ENCODE measurements at regions not wholly inside any gene's neighbourhood (a gene's known extent, or its start where the extent isn't known, plus 50 kb on each side); places are given as distances from the start of the nearest gene placed in this dataset.

- Histone ChIP-seq H3K36me3 (ENCODE audit: control insufficient read depth in 2 of 2, insufficient read depth in 1 of 2, low read length in 2 of 2) (no peaks in the 10 kb centered on the region), H3K4me3 (ENCODE audit: low read depth, low read length) (no peak overlapping the region), H3K9me3 (ENCODE audit: control insufficient read depth, insufficient read depth, low read depth, low read length) (no peaks in the 10 kb centered on the region), H3K4me1 (ENCODE audit: control insufficient read depth, insufficient read depth, low read length) (no peaks in the 10 kb centered on the region), H3K27ac (ENCODE audit: extremely low read depth, low read depth, low read length) (no peak overlapping the region)
- no peak for TF ChIP-seq ZNF148 (tag by site-specific recombination; IDR thresholded peaks at IDR 0.05; ENCODE audit: borderline replicate concordance)
- peak; percentile 96 for TF ChIP-seq ZNF366 (tag by site-specific recombination; conservative IDR thresholded peaks at IDR 0.05)
- TF ChIP-seq ZBTB17 (tag by site-specific recombination; IDR thresholded peaks at IDR 0.05): peak; percentile 64
- ChIA-PET POLR2A (no interaction called here), CTCF (no interaction called here)
Measured at GRCh38 chr10:117780411-117780810, 237.9 kb downstream of the EMX2 start.

DNA sequence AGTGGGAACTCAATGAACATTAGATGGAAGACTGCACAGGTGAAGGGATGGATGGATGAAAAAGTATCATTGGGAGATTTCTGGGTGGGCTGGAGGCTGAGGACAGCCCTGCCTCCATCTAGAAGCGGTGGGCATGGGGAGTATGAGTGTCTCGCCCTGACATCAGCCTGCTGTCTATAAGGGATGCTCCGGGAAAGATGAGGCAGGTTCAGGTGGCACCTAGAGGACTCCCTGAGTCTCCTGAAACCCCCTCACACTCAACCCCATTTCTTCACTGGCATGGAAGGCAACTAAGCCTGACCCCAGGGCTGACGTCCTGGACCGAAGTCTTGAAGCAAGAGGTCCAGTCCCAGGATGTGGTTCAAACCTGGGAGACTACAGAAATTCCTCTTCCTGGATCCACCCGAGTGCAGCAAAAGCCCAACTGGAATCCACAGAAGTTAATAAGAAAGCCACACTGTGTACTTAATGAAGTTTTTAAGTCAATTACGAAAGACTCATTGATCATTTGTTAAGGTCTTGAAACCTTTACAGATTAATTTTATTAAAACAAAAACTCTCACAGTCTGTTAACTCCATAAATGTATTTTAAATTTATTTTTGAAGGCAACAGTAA lies 238.8 kb downstream of the EMX2 start:
- Histone ChIP-seq H3K36me3 (ENCODE audit: control insufficient read depth in 2 of 2, insufficient read depth in 1 of 2, low read length in 2 of 2) (no peaks in the 10 kb centered on the region), H3K4me1 (ENCODE audit: control insufficient read depth, insufficient read depth, low read length) (no peaks in the 10 kb centered on the region), H3K9me3 (ENCODE audit: control insufficient read depth, insufficient read depth, low read depth, low read length) (no peaks in the 10 kb centered on the region), H3K4me3 (ENCODE audit: low read depth, low read length) (no peak overlapping the region), H3K27ac (ENCODE audit: extremely low read depth, low read depth, low read length) (no peak overlapping the region)
- TF ChIP-seq ZNF677 (tag by site-specific recombination; IDR thresholded peaks at IDR 0.05) (no peak), ZNF600 (tag by site-specific recombination; IDR thresholded peaks at IDR 0.05) (no peak), ZXDB (tag by site-specific recombination; IDR thresholded peaks at IDR 0.05) (no peak), ZNF404 (tag by site-specific recombination; IDR thresholded peaks at IDR 0.05) (no peak), ZNF26 (tag by site-specific recombination; IDR thresholded peaks at IDR 0.05) (no peak)
- TF ChIP-seq, protein P1, sequence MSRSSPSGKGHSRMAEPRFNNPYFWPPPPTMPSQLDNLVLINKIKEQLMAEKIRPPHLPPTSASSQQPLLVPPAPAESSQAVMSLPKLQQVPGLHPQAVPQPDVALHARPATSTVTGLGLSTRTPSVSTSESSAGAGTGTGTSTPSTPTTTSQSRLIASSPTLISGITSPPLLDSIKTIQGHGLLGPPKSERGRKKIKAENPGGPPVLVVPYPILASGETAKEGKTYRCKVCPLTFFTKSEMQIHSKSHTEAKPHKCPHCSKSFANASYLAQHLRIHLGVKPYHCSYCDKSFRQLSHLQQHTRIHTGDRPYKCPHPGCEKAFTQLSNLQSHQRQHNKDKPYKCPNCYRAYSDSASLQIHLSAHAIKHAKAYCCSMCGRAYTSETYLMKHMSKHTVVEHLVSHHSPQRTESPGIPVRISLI (tag by site-specific recombination; IDR thresholded peaks at IDR 0.05): no peak
- TF ChIP-seq, protein P2, sequence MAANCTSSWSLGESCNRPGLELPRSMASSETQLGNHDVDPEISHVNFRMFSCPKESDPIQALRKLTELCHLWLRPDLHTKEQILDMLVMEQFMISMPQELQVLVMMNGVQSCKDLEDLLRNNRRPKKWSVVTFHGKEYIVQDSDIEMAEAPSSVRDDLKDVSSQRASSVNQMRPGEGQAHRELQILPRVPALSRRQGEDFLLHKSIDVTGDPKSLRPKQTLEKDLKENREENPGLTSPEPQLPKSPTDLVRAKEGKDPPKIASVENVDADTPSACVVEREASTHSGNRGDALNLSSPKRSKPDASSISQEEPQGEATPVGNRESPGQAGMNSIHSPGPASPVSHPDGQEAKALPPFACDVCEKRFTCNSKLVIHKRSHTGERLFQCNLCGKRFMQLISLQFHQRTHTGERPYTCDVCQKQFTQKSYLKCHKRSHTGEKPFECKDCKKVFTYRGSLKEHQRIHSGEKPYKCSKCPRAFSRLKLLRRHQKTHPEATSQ (tag by site-specific recombination; IDR thresholded peaks at IDR 0.05): no peak
- ChIA-PET POLR2A (no interaction called here), CTCF (no interaction called here)

DNA sequence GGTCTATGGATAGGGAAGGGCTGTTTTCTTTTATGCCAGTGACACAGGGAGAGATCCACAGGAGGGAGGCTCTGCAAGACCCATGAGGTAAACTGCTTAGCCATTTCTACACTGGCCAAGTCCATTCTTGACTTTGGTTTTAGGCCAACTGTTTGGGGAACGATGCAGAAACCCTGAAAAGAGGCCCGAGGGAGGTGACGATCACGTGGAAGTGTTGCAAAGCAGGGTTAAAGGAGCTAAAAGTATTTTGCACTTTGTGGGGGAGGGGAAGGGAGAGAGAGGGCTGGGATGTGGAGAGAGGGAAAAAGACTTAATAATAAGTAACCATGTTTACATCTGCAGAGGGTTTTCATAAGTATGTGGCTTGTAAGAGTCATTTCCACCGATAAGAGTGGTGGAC lies 239.7 kb downstream of the EMX2 start:
- no peaks in the 10 kb centered on the region for H3K36me3 ChIP-seq (ENCODE audit: control insufficient read depth in 2 of 2, insufficient read depth in 1 of 2, low read length in 2 of 2)
- no peaks in the 10 kb centered on the region for H3K9me3 ChIP-seq (ENCODE audit: control insufficient read depth, insufficient read depth, low read depth, low read length)
- no peak overlapping the region for H3K4me3 ChIP-seq (ENCODE audit: low read depth, low read length)
- H3K4me1 ChIP-seq (ENCODE audit: control insufficient read depth, insufficient read depth, low read length): no peaks in the 10 kb centered on the region
- TF ChIP-seq ZBTB20 (tag by site-specific recombination; IDR thresholded peaks at IDR 0.05): 0 out of 2 replicates have a peak, but pooled peaks have one; percentile 8
- TF ChIP-seq ZBTB17 (tag by site-specific recombination; IDR thresholded peaks at IDR 0.05): no peak
- H3K27ac ChIP-seq (ENCODE audit: extremely low read depth, low read depth, low read length): no peak overlapping the region
- ChIA-PET POLR2A (no interaction called here), CTCF (interaction anchor here (0.7 kb wide), 1 partner anchor 40 kb away, joined by 3 read pairs; no protein-coding TSS in a partner anchor)
